AG08396 (cell line): ENCODE measurements at regions not wholly inside any gene's neighbourhood (a gene's known extent, or its start where the extent isn't known, plus 50 kb on each side); places are given as distances from the start of the nearest gene placed in this dataset.
"Not testable (repeated sequence)": the region's sequence is repeated elsewhere in the genome, so short reads cannot be mapped to it uniquely, and the experiment has no call there.

Experiments
- DNase-seq: peaks from one replicate; pipeline ENCODE4 v3.0.0; 2012; ENCODE audit warnings: low spot score, mixed read lengths

DNA sequence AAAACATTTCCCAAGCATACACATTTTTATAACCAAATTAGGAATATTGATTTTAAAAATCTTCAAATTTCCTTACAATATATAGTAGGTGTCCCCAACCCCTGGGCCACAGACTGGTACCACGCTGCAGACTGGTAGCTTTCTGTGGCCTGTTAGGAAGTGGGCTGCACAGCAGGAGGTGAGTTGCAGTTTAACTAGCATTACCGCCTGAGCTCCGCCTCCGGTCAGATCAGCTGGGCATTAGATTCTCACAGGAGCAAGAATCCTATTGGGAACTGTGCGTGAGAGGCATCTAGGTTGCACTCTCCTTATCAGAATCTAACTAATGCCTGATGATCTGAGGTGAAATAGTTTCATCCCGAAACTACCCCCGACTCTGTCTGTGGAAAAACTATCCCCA is 62.1 kb downstream of the ZWINT start:
- no peak for DNase-seq

DNA sequence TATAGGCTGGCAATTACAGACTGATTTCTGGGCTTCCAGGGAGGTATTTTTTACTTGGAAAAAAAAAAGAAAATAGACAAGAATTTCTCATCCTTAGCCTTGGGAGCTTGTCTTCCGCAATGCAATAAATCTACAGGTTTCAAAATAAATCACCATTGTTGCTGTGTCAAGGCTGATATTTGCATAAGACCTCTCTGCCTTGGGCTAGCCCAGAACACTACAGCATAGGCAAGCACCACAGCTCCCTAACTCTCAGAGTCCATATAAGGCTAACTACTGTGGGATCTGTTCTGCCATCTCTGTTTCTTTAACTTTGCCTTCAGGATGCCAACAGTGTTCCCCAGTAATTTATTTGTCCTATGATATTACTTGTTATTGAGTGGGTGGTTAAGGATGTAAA is 64.4 kb downstream of the ZWINT start:
- no peak for DNase-seq

DNA sequence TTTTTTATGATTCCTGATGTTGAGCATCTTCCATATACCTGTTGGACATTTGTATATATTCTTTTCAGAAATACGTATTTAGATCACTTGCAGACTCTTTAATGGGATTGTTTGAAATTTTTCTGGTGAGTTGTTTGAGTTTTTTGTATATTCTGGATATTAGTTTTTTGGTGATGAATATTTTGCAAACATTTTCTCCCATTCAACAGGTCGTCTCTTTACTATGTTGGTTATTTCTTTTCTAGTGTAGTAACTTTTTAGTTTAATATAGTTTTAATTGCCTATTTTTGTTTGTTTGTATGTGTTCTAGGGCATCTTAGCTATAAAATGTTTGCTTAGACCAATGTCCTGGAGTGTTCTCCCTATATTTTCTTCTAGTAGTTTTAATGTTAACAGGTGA is 72.7 kb downstream of the ZWINT start:
- no peak for DNase-seq

DNA sequence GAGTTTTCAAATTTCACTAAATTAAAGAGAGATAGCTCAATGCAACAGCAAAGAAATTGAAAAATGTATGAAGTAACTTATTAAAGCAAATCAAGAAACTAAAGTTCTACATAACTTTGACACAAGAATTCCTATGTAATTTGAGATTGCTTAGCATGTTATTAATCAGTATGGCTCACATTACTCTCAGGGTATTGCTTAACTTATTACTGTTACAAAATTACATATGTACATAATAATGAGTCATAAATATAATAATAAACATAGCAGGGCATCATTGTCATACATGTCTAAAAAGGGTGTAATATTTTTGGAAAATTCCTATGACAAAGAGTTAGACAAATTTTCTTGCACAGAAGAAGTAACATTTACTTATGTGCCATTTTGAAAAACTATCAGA is 75.0 kb downstream of the ZWINT start:
- DNase-seq, result no peak

DNA sequence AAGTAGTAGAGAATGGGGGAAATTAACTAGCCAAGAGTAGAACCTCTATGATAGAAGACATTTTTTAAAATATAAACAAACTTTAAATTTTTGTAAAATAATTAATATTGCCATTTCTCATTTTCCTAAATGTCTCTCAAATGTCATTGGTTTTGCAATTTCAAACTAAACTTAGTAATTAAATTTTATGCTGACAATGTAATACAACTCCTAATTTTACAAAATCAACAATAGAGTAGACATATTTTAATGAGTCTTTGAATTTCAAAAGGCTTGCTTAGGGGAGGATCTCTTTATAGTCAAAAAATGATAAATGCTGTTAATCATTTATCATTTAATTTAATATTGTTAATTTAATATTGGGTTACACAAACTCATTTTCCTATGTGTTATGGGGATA is 81.8 kb downstream of the ZWINT start:
- DNase-seq, result no peak

DNA sequence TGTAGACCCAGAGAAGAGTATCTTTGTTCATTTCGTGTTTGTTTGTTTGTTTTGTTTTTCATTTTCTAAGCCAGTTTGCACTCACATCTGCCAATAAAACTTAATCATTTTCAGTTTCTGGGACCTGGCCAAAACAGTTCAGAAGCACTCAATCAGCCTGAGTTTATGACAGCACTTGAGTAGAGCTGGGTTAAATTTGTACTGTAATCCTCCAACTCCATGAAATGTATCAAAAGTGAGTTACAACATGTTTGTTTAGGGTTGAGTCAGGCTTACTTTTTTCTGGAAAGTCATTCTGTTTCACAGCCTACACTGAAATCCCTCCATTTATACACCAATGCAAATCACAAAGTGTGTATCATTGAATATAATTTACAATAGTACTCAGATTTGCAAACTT is 91.9 kb downstream of the ZWINT start:
- DNase-seq, result no peak

DNA sequence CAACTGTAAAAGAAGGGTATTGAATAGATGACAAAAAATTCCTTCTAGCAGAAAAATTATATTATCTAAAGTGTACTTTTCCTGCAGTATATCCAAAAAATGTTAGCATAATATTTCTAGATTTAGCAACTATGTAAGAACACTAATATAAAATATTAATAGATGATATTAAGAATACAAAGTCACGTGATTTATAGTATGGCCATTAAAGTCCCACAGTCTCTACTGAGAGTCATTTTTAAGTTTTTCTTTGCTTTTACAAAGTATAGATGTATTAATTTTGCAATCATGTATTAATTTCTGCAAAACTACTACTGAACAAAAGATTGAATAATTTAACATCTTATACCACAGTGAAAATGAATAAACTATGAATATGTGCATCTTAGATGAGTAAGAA is 94.9 kb downstream of the ZWINT start:
- DNase-seq, result no peak

DNA sequence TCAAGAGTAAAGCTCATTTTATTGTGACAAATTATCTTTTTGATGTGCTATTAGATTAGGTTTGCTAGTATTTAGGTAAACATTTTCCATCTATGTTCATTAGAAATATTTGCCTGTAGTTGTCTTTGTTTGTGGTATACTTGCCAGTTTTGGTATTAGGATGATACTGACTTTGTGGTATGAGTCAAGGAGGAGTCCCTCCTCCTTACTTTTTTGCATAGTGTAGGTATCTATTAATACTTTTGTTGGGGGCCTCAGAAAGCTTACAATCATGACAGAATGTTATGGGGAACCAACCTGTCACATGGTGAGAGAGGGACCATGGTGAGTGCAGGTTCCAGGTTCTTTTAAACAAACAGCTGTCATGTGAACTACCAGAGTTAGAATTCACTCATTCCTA is 102.1 kb downstream of the ZWINT start:
- no peak for DNase-seq

DNA sequence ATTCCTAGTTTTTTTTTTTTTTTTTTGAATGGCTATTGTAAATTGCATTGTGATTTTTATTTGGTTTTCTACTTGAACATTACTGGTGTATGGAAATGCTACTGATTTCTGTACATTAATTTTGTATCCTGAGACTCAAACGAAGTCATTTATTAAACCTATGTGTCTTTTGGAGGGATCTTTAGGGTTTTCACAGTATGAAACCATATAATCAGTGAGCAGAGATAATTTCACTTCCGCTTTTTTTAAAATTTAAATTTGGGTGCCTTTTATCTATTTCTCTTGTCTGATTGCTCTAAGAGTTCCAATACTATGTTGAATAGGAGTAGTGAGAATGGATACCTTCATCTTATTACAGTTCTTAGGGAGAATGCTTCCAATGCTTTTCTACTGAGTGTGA is 102.7 kb downstream of the ZWINT start:
- DNase-seq, result no peak

DNA sequence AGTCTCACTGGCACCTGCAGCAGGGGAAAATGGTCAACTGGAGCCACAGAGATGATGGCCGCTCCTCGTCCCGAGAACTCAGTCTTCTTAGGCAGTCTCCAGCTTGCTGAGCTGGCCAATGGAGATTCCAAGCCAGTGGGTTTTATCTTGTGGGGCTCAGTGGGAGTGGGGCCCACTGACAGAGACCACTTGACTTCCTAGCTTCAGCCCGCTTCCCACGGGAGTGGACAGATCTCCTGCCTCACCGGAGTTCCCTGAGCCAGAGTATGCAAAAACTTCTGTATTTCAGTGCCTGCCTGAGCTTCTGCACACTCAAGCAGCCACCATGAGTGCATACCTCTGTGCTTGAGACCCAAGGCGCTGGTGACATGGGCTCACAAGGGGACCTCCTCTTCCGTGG is 105.8 kb downstream of the ZWINT start:
- no peak for DNase-seq

DNA sequence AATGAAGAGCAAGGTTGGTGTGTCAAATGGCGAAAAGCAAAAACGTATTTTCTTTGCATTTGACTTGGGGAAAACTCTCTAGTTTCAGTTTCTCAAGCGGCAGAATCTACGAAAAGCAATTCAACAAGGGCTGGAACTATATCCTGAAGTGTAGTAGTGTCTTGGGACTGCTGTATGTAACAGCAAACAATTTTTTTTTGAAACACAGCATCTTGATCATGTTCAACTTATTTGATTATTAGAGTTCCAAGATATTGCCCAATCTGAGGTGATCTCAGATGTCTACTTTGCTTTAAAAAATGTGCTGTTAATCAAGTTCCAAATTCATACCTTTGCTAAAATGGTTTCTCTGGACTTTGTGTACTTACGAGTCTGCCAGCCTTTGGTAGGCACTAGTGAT is 120.6 kb downstream of the ZWINT start:
- DNase-seq, result no peak

DNA sequence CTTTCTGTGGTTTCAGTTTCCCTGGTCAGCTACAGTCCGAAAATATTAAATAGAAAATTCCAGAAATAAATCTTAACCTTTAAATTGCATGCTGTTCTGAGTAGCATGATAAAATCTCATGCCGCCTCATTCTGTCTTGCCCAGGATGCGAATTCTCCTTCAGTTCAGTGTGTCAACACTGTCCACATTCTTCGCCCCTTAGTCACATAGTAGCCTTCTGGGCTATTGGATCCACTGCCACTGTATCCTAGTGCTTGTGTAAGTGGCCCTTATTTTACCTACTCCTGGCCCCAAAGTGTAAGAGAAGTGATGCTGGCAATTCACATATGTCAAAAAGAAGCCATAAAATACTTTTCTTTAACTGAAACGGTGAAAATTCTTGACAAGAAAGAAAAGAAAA is 129.6 kb downstream of the ZWINT start:
- DNase-seq, result no peak

DNA sequence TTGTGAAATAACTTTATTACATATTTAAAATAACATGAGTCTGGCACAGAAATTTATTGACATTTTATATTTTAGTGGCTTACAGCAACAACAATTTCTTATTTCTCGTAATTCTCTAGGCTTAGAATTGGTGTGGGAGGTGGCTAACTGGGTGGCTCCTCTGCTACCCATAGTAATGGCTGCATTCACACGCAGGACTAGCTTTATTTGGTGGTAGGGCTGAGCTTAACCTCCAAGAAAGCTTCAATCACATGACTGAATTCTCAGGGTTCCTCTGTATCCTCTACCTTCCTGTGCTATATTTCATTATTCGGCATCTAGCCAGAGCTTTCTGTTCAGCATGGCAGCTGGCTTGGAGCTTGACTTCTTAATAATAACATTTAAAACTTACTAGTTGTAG is 138.8 kb downstream of the ZWINT start:
- DNase-seq, result no peak

DNA sequence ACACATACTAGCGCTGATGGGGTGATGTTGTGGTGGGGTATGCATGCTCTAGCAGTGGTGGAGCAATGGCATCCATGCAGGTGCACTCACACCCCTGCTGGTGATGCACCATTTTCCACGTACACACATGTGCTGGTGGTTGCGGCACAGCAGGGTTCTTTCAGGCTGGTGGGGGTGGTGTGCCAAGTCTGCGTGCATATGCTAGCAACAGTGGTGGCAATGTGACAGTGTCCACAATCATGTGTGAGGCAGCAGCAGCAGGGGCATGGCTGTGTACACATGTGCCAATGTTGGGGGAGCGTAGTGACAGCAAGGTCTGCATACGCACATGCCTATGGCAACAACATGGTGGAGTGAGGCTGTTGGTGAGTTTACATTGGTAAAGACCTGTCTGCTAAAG is 148.1 kb downstream of the ZWINT start:
- no peak for DNase-seq

DNA sequence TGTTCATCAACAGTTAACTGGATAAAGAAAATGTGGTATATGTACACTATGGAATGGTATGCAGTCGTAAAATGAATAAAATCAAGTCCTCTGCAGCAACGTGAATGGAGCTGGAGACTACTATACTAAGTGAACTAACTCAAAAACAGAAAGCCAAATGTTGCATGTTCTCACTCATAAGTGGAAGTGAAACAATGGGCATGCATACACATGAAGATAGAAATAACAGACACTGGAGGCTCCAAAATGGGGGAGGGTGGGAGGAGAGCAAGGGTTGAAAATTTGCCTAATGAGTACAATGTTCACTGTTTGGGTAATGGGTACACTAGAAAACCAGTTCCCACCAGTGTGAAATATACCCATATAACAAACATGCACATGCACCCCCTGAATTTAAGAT is 179.5 kb downstream of the ZWINT start:
- no peak for DNase-seq

DNA sequence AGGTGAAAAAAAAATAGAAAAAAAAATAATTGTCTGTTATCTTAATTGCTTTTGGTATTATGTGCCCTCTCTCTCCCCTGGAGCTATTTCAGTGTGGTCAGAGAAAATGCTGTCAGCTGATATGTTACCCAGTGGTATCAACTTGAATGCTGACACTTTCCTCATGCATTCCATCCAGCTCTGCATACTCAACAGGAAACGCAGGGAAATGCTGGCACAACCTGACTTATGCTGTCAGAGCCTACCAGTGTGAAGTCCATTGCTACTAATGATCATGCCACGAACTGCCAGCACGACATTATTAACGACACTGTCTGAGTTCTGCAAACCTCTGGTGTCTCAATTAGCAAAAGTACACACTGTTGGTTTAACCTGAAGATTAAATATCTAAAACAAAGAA is 182.8 kb downstream of the ZWINT start:
- DNase-seq, result no peak

DNA sequence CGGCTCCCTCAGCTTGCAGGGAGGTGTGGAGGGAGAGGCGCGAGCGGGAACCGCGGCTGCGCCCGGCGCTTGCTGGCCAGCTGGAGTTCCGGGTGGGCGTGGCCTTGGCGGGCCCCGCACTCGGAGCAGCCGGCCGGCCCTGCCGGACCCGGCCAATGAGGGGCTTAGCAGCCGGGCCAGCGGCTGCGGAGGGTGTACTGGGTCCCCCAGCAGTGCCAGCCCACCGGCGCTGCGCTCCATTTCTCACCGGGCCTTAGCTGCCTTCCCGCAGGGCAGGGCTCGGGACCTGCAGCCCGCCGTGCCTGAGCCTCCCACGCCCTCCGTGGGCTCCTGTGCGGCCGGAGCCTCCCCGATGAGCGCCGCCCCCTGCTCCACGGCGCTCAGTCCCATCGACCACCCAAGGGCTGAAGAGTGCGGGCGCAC is 206.0 kb downstream of the ZWINT start:
- not testable (repeated sequence) for DNase-seq

DNA sequence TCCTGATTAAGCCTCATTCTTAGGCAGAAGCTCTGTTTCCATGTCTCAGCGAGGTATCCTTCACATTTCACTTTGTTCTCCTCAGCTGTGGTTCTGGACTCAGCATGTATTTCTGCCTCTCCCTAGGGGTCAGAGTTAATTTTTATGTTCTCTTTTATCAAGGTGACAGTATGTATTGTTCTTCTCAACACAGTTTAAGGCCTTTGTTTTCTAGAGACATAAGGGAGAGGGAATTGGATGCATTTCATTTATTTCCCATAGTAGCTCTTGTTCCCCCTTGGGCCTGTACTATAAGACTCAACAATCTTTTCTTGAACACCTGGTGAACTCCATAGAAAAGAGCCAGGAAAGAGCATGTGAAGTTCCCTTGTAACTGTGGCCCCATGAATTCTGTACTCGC is 214.3 kb downstream of the ZWINT start:
- DNase-seq, result no peak

DNA sequence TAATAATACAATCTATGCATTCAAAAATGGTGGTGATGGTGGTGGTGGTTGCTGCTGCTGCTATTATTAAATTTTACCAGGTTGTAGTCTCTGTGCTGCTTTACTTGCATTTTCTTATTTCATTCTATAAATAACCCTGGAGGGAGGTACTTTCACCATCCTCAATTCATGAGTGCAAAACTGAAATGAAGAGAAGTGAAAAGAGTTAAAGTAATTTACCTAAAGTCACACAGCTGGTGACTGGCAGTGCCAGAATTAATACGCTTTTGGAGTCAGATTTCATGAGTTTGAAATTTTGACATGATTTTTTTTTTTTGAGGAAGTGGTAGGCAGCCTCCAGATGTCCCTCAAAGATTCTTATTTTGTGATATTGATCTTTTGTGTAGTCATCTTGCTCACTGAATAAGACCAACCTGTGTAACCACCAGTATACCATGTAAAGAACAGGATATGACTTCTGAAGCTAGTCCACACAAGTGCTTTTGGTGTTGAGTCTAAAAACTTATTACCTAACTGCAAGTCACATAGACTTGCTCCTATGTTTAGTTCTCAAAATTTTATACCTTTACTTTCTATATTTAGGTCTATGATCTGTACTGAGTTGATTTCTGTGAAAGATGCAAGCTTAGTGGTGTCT is 218.8 kb downstream of the ZWINT start:
- DNase-seq, result no peak

DNA sequence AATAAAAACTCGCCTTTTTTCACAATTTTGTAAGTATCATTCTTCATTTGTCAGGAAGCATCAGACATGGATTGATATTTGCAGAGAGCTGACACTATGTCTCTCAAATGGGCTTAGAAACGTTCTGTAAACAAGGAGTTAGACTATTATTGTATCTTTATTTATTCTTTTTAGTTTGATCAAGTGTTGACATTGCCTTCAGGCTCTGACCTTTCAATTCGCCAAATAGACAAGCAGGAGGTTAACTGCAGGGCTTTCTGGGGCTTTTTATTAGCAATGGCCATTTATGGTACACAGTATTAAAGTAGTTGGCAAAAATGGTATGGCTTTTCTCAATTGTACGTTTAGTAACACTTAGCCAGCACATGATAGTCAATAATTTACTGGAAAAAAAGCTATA is 221.7 kb downstream of the ZWINT start:
- DNase-seq, result no peak

DNA sequence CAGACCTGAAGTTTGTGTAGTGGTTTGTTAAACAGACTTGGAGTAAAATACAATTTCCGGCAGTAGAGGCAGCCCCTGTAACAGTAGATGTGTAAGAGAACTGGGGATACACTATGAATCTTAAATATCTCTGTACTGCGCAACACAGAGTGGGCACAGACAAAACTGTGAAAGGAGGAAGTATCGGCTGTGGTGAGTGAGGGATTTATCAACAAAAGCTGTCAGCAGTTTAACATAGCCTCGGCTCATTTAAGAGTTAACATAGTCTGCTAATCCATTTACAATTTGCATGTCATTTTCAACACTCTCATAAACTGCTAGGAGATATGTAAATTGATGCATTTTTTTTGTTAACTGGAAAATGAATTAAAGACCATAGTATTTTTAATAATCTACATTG is 225.2 kb downstream of the ZWINT start:
- DNase-seq, result no peak

DNA sequence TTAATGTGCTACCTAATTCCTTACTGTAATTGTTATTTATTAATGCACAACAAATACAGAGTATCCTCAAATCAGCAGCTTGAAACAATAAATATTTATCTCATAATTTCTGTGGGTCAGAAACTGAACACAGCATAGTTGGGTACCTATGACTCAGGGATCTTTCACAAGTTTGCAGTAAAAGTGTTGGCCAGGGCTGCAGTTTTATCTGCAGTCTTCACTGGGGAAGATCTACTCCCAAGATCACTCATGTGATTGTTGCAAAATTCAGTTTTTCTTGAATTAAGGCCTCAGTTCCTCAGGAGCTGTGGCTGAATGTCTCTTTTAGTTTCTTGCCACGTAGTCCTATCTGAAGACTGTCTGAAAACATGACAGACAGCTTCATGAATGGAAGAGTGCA is 237.8 kb downstream of the ZWINT start:
- DNase-seq, result no peak

DNA sequence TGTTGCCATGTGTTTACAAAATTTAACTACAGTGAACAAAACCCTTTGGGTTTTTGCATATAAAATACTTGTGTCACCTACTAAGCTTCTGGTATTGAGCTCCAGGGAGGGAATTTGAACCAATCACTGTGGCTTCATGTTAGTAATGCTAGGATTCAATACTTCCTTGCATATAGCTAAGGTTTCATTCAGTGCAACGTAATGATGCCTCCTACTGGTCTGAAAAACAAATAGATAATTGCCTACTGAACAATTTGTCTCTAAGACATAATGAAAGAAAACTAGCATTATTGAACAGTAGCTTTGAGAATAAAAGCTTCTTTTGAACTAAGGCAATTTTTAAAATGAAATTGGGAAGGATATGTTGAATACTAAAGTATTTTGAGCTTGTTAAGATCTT is 244.4 kb downstream of the ZWINT start:
- no peak for DNase-seq

DNA sequence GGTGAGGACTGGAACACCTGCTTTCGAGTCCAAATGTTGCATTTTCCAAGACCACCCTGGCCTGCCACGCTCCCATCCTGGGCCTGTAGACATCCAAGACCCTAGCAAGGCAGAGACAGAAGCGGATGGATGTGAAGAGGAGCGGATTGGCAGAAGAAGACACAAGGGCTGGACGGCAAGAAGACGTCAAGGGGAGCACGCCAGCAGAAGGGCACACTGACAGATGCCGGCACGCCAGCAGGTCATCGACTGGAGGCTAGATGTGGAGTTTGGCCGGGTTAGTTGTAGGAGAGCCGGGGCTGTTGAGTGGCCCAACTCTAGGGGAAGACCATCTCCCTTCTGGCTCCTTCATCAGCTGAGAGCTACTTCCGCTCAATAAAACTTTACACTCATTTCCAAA is 251.6 kb downstream of the ZWINT start:
- no peak for DNase-seq

DNA sequence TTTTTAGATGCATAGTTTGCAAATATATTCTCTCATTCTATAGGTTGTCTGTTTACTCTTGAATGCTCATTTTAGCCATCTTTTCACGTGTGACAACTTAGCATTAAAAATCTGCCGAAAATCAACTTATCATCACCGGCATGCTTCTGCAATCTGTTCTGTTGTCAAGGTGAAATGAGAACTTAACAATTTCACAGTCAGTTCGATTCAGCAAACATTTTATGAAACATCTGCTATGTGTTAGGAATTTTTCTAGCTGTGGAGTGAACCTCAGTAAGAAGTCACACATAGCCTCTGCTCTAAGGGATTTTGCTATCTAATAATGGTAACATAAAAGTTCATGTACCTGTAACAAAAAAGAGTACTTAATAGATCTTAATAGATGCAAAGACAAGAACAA is 256.1 kb downstream of the ZWINT start:
- no peak for DNase-seq
